ENCODE measurements at regions not wholly inside any gene's neighbourhood (a gene's known extent, or its start where the extent isn't known, plus 50 kb on each side); places are given as distances from the start of the nearest gene placed in this dataset.
"Not testable (repeated sequence)": the region's sequence is repeated elsewhere in the genome, so short reads cannot be mapped to it uniquely, and the experiment has no call there.

- peak; percentile 25 for DNase-seq
Observed at GRCh38 chr16:72590151-72590937, 418.4 kb upstream of the PMFBP1 start.

- peak; percentile 44 for DNase-seq
Observed at GRCh38 chr16:72588551-72588950, 416.6 kb upstream of the PMFBP1 start.

GRCh38 chr16:72578061-72578460, 406.1 kb upstream of the PMFBP1 start:
- DNase-seq: not testable (repeated sequence)

GRCh38 chr16:72576189-72576588, 404.2 kb upstream of the PMFBP1 start:
- no peak for DNase-seq

DNA sequence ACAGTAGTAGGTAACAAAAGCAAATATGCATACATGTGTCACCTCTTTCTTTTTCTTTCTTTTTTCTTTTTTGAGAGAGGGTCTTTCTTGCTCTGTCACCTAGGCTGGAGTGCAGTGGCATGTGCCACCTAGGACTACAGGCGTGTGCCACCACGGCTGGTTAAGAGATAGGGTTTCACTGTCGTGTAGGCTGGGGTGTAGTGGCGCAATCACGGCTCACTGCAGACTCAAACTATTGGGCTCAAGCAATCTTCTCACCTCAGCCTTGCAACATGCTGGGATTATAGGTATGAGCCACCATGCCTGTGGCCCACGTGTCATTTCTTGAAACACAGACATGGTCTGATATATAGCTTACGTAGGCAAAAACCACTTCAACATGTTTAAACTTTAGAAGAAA, 397.7 kb upstream of the PMFBP1 start:
- DNase-seq: no peak

- DNase-seq: no peak
Observed at GRCh38 chr16:72568502-72568901, 396.5 kb upstream of the PMFBP1 start.

GRCh38 chr16:72566174-72566573, 394.2 kb upstream of the PMFBP1 start:
- DNase-seq: no peak

GRCh38 chr16:72565106-72565505, 393.2 kb upstream of the PMFBP1 start:
- DNase-seq: no peak

GRCh38 chr16:72560617-72561016, 388.7 kb upstream of the PMFBP1 start:
- DNase-seq: no peak

DNA sequence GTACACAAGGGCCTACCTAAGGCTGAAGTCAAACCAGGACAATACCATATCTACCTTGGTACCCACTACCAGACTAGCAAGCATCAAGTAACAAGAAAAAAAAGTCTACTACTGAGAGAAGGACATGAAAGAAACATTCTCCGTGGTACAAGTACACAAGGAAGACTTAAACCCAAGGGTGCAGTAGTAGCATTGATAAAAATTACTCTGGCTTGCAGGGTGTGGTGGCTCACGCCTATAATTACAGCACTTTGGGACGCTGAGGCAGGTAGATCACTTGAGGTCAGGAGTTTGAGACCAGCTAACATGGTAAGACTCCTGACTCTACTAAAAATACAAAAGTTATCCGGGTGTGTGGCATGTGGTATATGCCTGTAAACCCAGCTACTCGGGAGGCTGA, 386.5 kb upstream of the PMFBP1 start:
- DNase-seq: no peak

DNA sequence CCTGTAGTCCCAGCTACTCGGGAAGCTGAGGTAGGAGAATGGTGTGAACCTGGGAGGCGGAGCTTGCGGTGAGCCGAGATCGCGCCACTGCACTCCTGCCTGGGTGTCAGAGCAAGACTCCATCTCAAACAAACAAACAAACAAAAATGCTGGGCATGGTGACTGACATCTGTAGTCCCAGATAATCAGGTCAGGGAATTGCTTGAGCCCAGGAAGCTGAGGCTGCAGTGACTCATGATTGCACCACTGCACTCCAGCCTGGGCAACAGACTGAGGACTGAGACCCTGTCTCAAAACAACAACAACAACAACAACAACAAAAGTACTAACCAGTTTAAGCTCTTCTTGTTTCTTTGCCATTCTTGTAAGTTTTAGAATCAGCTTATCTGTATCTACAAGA, 383.0 kb upstream of the PMFBP1 start:
- no peak for DNase-seq

GRCh38 chr16:72552654-72553053, 380.7 kb upstream of the PMFBP1 start:
- DNase-seq: no peak

- DNase-seq: no peak
Observed at GRCh38 chr16:72551649-72552048, 379.7 kb upstream of the PMFBP1 start.

DNA sequence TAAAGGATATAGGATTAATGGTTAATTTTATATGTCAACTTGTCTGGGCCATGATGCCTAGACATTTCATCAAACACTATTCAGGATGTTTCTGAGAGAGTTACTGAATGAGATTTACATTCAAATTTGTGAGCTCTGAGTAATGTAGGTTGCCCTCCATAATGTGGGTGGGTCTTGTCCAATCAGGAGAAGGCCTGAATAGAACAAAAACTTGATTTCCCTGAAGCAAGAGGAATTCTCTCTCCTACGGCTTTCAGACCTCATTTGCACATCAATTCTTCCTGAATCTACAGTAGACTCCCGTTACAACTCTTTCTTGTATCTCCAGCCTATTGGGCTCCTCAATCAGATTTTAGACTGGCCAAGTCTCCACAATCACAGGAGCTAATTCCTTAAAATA, 377.9 kb upstream of the PMFBP1 start:
- no peak for DNase-seq

DNA sequence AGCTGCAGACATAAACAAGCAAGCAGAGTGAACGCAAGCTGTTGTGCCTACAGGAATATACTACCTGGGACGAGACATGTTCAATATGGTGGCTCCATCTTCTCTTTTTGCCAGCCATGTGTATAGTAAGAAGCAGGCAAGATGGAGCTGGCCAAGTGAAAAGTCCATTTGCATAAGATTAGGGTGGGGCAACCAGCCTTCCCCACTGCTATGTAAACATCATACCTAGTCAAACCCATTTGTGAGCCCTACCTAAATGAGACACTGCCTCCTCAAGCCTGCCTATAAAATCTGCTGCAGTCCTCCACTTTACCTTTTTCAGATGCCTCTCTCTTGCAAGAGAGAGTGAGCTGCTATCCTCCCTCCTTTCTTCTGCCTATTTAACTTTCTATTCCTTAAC, 370.1 kb upstream of the PMFBP1 start:
- DNase-seq: no peak

DNA sequence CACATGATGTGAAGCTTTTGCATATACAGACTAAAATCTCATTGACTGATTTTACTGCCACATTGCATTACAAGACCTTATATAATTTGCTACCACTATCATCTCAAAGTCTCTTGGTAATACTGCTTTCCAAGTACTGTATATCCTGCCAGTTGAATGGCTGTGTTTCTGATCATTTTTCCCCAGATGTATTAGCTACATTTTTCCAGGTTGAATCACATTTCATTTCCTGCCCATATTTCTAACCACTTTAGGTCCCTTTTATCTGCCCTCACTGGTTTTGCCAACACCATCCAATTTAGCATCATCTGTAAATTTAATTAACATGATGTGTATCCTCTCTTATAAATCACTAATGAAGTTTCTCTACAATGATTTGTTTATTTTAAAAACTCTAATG, 365.7 kb upstream of the PMFBP1 start:
- DNase-seq: peak; percentile 67

DNA sequence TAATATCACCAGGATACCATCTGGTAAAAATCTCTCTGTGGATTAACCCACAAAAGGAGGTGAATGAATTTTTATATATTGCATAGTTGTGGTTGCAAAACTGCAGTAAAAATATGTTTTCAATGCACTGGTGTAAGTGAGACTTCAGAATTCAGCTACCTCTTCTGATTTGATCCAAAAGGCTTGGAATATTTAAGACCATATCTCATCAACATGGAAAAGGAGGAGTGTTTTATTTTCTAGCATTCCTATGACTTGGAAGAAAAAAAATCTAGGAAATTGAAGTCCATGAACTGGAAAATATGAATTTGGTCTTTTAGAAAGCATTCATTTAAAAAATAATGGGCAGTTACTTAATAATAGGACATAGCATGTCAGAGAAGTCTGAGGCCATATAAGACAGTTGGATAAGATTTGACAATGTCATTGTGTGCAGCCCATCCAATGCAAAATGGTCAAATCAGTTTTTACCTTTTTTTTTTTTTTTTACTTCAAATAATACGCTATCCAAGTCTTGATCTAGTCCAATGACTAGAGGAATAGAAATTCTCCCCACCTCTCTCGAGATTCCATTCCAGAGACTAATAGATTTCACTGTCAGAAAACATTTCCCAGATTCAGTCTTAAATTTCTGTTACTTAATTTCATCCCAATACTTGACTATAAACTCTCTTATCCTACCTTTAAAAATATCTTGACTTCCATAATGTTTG, 364.9 kb upstream of the PMFBP1 start:
- peak; percentile 85 for DNase-seq

GRCh38 chr16:72532906-72533410, 361.0 kb upstream of the PMFBP1 start:
- DNase-seq: no peak

- DNase-seq: peak; percentile 65
Observed at GRCh38 chr16:72530434-72530833, 358.5 kb upstream of the PMFBP1 start.

DNA sequence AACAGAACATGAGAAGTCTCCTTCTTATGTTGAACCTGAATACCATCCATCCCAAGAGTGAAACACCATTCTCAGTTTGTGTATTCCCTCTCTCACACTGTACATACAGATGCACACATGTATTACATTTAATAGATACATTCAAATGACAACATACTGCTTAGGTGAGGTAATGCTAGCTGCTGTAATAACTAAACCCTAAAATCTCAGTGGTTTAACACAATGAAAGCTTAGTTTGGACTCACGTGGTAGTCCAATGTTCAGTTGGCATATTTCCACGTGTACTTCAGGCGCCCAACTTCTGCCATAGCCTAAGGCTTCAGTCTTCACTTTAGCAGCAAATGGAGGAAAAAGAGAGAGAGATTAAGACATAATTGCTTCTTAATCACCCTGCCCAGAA, 351.1 kb upstream of the PMFBP1 start:
- no peak for DNase-seq

GRCh38 chr16:72517154-72517553, 345.2 kb upstream of the PMFBP1 start:
- DNase-seq: no peak

GRCh38 chr16:72511171-72511570, 339.2 kb upstream of the PMFBP1 start:
- peak; percentile 56 for DNase-seq

GRCh38 chr16:72508191-72508590, 336.2 kb upstream of the PMFBP1 start:
- DNase-seq: peak; percentile 72

- no peak for DNase-seq
Observed at GRCh38 chr16:72502594-72503005, 330.6 kb upstream of the PMFBP1 start.

Data from fibroblast of skin of right quadriceps (primary cell).